ENCODE measurements at regions not wholly inside any gene's neighbourhood (a gene's known extent, or its start where the extent isn't known, plus 50 kb on each side); places are given as distances from the start of the nearest gene placed in this dataset.

DNA sequence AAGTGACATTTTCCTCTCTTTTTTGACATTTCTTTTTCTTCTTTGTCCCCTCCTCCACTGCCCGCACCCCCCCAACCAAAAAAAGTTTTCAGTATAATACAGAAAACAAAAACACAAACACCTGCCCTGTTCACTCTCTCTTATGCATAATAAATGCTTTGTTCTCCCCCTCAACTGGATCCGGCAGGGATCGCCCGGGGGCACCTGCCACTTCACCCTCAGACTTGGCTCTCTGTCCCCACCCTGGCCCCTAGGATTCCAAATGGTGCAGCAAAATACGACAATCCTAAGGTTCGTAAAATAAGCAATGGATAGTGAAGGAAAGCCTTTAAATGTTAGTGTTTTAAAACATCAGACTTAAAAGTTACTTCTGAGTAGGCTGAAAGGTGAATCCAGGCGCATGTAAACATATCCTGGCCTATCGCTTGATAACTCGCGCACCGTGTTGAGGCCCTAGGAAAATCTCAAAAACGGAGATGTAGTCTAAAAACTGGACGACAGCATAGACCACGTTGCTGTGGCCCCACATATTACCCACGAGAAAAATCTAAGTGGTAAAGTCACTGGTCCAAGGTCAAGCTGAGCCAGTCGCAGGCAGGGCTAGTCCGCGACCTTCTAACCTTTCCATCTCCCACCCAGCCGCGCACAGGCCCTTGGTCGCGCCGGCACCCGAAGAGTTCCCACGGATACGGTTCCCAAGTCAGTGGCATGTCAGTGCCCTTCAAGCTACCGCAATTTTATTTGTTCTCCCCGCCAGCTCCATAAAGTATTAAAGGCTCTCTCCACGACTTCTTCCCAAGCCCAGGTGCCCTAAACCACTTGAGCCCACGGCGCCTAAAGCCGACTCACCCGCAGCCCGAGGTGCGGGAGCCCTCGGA lies 130.8 kb downstream of the OGFRL1 start:
- DNase-seq = no peak
- in situ Hi-C loops (cut with MboI; ENCODE audit: low pct_unique_long_range_greater_than_20kb, low sequenced_read_pairs) = no loop called here

GRCh38 chr6:71420095-71420692 lies 131.6 kb downstream of the OGFRL1 start:
- in situ Hi-C loops (cut with MboI; ENCODE audit: low pct_unique_long_range_greater_than_20kb, low sequenced_read_pairs) = no loop called here
- DNase-seq = no peak

DNA sequence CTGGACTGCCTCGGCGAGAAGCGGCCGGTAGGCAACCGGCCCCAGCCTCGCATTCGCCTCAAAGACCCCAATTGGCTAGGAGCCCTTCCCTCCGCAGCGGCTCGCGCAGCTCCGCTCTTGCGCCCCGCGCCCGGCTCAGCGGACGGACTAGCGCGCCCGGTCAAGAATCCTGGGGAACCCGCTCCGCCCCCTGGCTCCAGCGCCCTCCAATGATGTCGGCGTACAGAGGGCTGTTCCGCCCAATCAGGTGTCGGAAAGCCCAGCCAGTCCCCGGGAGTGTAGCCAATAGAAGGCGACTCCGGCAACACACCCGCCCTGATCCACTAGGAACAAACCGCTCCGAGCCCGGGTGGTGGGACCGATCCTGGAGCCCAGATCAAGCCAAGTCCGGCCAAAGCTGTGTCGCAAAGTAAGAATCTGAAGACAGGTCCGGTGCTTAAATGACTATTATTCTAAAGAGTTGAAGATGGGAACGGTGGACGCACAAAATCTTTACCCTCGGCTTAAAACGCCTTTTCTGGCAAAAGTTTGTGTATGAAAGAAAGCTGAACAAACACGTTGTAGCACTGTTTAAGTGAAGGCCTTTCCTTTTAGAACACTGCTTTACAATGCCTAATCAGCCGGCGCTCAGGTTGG lies 132.2 kb downstream of the OGFRL1 start:
- no peak for DNase-seq
- in situ Hi-C loops (cut with MboI; ENCODE audit: low pct_unique_long_range_greater_than_20kb, low sequenced_read_pairs) = no loop called here

- in situ Hi-C loops (cut with MboI; ENCODE audit: low pct_unique_long_range_greater_than_20kb, low sequenced_read_pairs) = no loop called here
- DNase-seq = no peak
Observed at GRCh38 chr6:71421611-71422010, 133.0 kb downstream of the OGFRL1 start.

DNA sequence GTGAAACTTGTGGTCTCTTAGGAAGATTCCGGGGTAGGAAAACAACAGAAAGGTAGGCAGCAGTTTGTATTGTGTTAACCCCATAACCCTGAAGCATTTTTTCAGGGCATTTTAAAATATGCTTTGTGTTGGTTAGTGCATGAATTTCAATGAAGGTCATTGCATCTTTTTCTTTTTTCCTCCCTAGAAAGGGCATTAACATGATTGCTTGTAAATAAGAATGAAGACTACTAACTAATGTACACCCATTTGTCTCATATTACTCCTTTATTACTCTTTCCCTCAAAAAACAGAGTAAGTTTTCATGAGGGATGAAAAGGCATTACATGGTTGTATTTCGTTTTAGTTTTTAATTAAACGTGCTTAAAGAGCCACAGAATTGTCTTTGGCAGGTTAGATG lies 141.4 kb downstream of the OGFRL1 start:
- in situ Hi-C loops (cut with MboI; ENCODE audit: low pct_unique_long_range_greater_than_20kb, low sequenced_read_pairs) = no loop called here
- DNase-seq = no peak

DNA sequence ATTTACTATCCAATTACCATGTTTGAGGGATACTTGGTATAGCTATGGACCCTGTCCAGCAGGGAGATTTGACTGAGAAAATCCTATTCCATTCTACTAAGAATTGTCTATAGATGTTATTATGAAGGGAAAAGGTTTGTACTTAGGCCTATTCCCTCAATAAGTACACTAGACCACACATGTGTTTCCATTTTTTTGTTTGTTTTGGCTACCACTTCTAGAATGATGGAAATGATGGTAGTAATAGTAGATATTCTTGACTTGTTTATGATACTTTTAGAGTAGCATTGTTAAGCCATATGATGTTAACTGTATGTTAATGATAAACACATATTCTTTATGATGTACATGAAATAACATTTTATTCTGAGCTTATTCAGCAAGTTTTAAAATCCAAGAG lies 144.8 kb downstream of the OGFRL1 start:
- in situ Hi-C loops (cut with MboI; ENCODE audit: low pct_unique_long_range_greater_than_20kb, low sequenced_read_pairs) = no loop called here
- no peak for DNase-seq

DNA sequence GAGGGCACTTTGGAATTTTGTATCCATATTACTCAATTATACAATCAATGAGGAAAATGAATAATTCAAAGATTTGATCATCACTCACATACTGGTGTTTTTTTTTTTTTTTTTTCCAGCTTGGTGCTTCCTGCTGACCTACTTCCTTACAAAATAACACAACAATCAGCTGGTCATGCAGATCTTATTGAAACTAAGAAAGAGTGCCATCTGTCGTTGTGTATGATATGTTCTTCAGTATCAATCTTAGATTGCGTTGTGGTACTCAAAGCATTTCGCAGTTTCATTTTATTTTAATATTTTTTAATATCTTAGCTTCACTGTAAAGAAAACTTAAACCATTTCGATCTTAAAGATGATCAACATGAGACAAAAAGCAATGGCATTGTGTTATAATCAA lies 155.6 kb downstream of the OGFRL1 start:
- in situ Hi-C loops (cut with MboI; ENCODE audit: low pct_unique_long_range_greater_than_20kb, low sequenced_read_pairs) = no loop called here
- DNase-seq = no peak

- in situ Hi-C loops (cut with MboI; ENCODE audit: low pct_unique_long_range_greater_than_20kb, low sequenced_read_pairs) = no loop called here
- no peak for DNase-seq
Observed at GRCh38 chr6:71446057-71446456, 157.4 kb downstream of the OGFRL1 start.

GRCh38 chr6:71446470-71446869 lies 157.9 kb downstream of the OGFRL1 start:
- DNase-seq = no peak
- in situ Hi-C loops (cut with MboI; ENCODE audit: low pct_unique_long_range_greater_than_20kb, low sequenced_read_pairs) = no loop called here

DNA sequence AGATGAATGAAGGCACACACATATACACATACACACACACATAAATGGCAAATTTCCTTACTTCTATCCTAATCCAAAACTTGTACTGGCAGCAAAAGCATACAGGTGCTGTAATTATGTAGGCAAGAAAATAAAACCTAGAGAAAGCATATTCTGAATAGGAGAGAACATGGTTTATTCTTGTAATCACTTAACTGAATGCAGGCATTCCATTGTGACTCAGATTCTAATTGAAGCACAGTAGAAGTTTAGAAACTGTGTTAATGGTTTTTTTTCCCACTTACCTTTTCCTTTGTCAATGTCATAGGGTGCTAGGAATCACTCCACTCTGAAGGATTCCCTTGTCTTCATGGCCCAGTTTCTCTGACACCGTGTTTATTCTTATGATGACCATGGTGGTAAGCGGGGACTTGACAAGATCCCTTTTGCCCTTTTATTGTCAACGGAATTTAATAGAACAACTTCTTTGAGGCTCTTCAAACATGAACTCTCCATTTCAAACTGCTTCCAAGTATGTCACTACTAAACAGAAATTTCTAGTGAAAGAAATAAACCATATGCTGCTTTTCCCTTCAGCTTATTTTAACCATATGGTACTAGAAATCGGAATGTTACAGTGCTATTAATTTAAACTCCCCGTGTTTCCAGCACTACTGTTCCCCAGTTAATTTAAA lies 164.2 kb downstream of the OGFRL1 start:
- DNase-seq = no peak
- in situ Hi-C loops (cut with MboI; ENCODE audit: low pct_unique_long_range_greater_than_20kb, low sequenced_read_pairs) = no loop called here

DNA sequence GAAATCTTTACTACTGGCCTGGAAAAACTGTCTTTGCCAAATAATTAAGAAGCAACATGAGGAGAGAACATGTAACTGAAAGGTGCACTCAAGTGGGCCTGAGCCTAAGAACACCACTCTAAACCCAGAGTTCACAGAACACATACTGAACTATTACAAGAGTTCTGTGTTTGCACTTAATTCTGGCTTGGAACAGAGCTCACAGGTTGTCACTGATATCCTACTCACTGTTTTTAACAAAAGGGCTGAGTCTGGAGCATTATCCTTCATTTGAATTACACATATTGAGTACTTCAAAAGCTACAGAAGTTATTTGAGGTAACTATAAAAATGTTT lies 164.7 kb downstream of the OGFRL1 start:
- in situ Hi-C loops (cut with MboI; ENCODE audit: low pct_unique_long_range_greater_than_20kb, low sequenced_read_pairs) = no loop called here
- no peak for DNase-seq

DNA sequence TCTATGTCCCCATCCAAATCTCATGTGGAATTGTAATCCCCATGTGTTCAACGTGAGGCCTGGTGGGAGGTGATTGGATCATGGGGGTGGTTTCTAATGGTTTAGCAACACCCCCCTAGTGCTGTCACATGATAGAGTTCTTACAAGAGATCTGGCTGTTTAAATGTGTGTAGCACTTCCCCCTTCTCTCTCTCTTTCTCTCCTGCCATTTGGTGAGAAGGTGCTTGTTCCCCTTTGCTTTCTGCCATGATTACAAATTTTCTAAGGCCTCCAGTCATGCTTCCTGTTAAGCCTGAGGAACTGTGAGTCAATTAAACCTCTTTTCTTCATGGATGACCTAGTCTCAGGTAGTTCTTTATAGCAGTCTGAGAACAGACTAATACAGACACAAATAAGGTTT lies 165.4 kb downstream of the OGFRL1 start:
- no peak for DNase-seq
- in situ Hi-C loops (cut with MboI; ENCODE audit: low pct_unique_long_range_greater_than_20kb, low sequenced_read_pairs) = no loop called here

- no peak for DNase-seq
- in situ Hi-C loops (cut with MboI; ENCODE audit: low pct_unique_long_range_greater_than_20kb, low sequenced_read_pairs) = no loop called here
Observed at GRCh38 chr6:71457929-71458328, 169.3 kb downstream of the OGFRL1 start.

DNA sequence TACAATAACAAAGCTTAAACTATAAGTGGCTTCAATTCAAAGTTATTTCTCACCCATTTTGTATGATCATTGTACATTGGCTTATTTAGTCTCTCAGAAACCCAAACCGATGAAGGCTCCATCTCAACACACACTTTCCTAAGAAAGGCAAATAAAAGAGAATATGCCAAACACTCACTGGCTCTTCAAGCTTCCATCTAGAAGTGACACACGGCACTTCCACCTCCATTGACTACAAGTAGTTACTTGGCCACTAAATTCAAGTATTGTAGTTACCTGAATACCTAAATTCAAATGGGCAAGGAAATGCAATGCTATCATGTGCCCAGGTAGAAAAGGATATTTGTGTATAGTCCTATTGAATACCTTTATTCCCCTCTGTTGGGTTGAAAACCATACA lies 170.6 kb downstream of the OGFRL1 start:
- DNase-seq = no peak
- in situ Hi-C loops (cut with MboI; ENCODE audit: low pct_unique_long_range_greater_than_20kb, low sequenced_read_pairs) = no loop called here

DNA sequence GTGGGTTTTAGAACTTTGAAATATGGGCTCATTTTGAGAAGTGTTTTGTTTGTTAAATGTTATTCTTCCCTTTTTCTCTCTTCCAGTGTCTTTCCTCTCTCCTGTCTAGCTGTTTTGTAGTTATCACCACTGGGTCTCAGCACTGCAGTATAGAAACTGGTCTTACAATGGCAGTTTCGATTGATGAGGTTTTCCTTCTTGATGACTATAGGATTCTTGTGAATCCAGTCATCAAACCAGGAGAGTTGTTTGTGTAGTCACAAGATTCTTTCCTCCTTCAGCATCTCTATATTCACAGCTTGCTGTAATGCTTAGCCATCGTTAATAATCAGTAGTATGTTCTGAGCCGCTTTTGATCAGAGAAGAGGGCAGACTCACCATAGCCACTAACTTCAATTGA lies 172.3 kb downstream of the OGFRL1 start:
- no peak for DNase-seq
- in situ Hi-C loops (cut with MboI; ENCODE audit: low pct_unique_long_range_greater_than_20kb, low sequenced_read_pairs) = no loop called here

GRCh38 chr6:71463061-71463460 lies 174.4 kb downstream of the OGFRL1 start:
- in situ Hi-C loops (cut with MboI; ENCODE audit: low pct_unique_long_range_greater_than_20kb, low sequenced_read_pairs) = no loop called here
- DNase-seq = no peak

DNA sequence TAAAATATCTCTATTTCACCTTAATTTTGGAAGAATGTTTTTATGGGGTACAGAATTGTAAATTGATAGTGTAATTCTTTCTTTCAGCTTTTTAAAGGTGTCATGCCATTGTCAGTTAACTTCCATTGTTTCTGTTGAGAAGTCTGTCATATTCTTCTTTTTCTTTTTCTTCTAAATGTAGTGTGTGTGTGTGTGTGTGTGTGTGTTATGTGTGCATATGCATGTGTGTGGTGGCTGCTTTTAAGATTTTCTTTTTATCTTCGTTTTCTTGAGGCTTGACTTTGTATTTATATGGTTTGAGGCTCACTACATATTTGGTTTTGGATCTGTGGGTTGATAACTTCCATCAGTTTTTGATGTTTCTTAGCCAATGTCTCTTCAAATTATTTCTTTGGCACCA lies 176.5 kb downstream of the OGFRL1 start:
- no peak for DNase-seq
- in situ Hi-C loops (cut with MboI; ENCODE audit: low pct_unique_long_range_greater_than_20kb, low sequenced_read_pairs) = no loop called here

- DNase-seq = no peak
- in situ Hi-C loops (cut with MboI; ENCODE audit: low pct_unique_long_range_greater_than_20kb, low sequenced_read_pairs) = no loop called here
Observed at GRCh38 chr6:71466362-71466761, 177.8 kb downstream of the OGFRL1 start.

GRCh38 chr6:71468038-71468437 lies 179.4 kb downstream of the OGFRL1 start:
- DNase-seq = no peak
- in situ Hi-C loops (cut with MboI; ENCODE audit: low pct_unique_long_range_greater_than_20kb, low sequenced_read_pairs) = no loop called here

Measured in KBM-7 (cell line).